ENCODE measurements at regions not wholly inside any gene's neighbourhood (a gene's known extent, or its start where the extent isn't known, plus 50 kb on each side); places are given as distances from the start of the nearest gene placed in this dataset.
A peak's percentile ranks its signal among the peaks of the same experiment; 100 is the strongest.

GRCh38 chr3:96169111-96169766, 645.2 kb upstream of the EPHA6 start:
- DNase-seq (ENCODE audit: low read depth), result no peak

GRCh38 chr3:96172917-96173316, 641.5 kb upstream of the EPHA6 start:
- no peak for DNase-seq (ENCODE audit: low read depth)

GRCh38 chr3:96175500-96175899, 638.9 kb upstream of the EPHA6 start:
- no peak for DNase-seq (ENCODE audit: low read depth)

GRCh38 chr3:96182756-96183155, 631.6 kb upstream of the EPHA6 start:
- DNase-seq (ENCODE audit: low read depth), result peak; percentile 40

GRCh38 chr3:96183871-96184270, 630.5 kb upstream of the EPHA6 start:
- DNase-seq (ENCODE audit: low read depth), result no peak

GRCh38 chr3:96190024-96190616, 624.3 kb upstream of the EPHA6 start:
- no peak for DNase-seq (ENCODE audit: low read depth)

- DNase-seq (ENCODE audit: low read depth), result no peak
Observed at GRCh38 chr3:96192966-96193550, 621.3 kb upstream of the EPHA6 start.

GRCh38 chr3:96200897-96201296, 613.5 kb upstream of the EPHA6 start:
- no peak for DNase-seq (ENCODE audit: low read depth)

- no peak for DNase-seq (ENCODE audit: low read depth)
Observed at GRCh38 chr3:96201463-96201862, 612.9 kb upstream of the EPHA6 start.

- DNase-seq (ENCODE audit: low read depth), result no peak
Observed at GRCh38 chr3:96202181-96202580, 612.2 kb upstream of the EPHA6 start.

GRCh38 chr3:96209699-96210098, 604.7 kb upstream of the EPHA6 start:
- no peak for DNase-seq (ENCODE audit: low read depth)

GRCh38 chr3:96213393-96213792, 601.0 kb upstream of the EPHA6 start:
- no peak for DNase-seq (ENCODE audit: low read depth)

- no peak for DNase-seq (ENCODE audit: low read depth)
Observed at GRCh38 chr3:96214941-96215340, 599.5 kb upstream of the EPHA6 start.

GRCh38 chr3:96225494-96225893, 588.9 kb upstream of the EPHA6 start:
- DNase-seq (ENCODE audit: low read depth), result no peak

- DNase-seq (ENCODE audit: low read depth), result no peak
Observed at GRCh38 chr3:96233679-96234078, 580.7 kb upstream of the EPHA6 start.

GRCh38 chr3:96236522-96236921, 577.9 kb upstream of the EPHA6 start:
- DNase-seq (ENCODE audit: low read depth), result no peak

- no peak for DNase-seq (ENCODE audit: low read depth)
Observed at GRCh38 chr3:96259299-96259698, 555.1 kb upstream of the EPHA6 start.

- DNase-seq (ENCODE audit: low read depth), result no peak
Observed at GRCh38 chr3:96264701-96265100, 549.7 kb upstream of the EPHA6 start.

- DNase-seq (ENCODE audit: low read depth), result peak; percentile 35
Observed at GRCh38 chr3:96266395-96267190, 547.8 kb upstream of the EPHA6 start.

GRCh38 chr3:96267577-96267976, 546.8 kb upstream of the EPHA6 start:
- no peak for DNase-seq (ENCODE audit: low read depth)

- DNase-seq (ENCODE audit: low read depth), result no peak
Observed at GRCh38 chr3:96294143-96294542, 520.3 kb upstream of the EPHA6 start.

- no peak for DNase-seq (ENCODE audit: low read depth)
Observed at GRCh38 chr3:96300743-96301142, 513.7 kb upstream of the EPHA6 start.

GRCh38 chr3:96319166-96319565, 495.2 kb upstream of the EPHA6 start:
- no peak for DNase-seq (ENCODE audit: low read depth)
